IMR-90 (cell line): ENCODE measurements at regions not wholly inside any gene's neighbourhood (a gene's known extent, or its start where the extent isn't known, plus 50 kb on each side); places are given as distances from the start of the nearest gene placed in this dataset.

ENCODE experiments used
- ATAC-seq: fragments of 200-7000 bp; cut with Tn5 transposase; 2 replicates; pipeline ENCODE4 v1.9.1; 2020; ENCODE audit warnings: low read depth, mild to moderate bottlenecking, moderate library complexity
- BruUV-seq: library from RNA; stranded (reverse); fragments of 400-500 nt; replicated peaks from 2 replicates; lab custom pipeline; 2021; lab: Mats Ljungman, UMichigan
- CTCF ChIA-PET: fragments of 300-600 bp; formaldehyde crosslinking; extraction: SDS; loops from one replicate; lab custom pipeline; 2021; ENCODE audit warnings: antibody characterized with exemption; lab: Yijun Ruan, JAX
- POLR2A ChIA-PET: fragments of 300-600 bp; sonication (Branson Sonifier 250); formaldehyde crosslinking; loops from one replicate; lab custom pipeline; 2022; ENCODE audit warnings: antibody characterized with exemption; ENCODE audit not compliant: unreplicated experiment; lab: Charles Lee
- DNase-seq: peaks from one replicate; pipeline ENCODE4 v3.0.0; 2013
- H2AFZ ChIP-seq: replicated peaks from 2 replicates; pipeline ENCODE3; 2013; ENCODE audit warnings: low read length, mild to moderate bottlenecking; ENCODE audit not compliant: poor library complexity
- H2AK5ac ChIP-seq: 2 replicates; pipeline ENCODE4 v1.6.1; 2013; ENCODE audit warnings: low read depth, low read length, inconsistent platforms
- H2AK9ac ChIP-seq: replicated peaks from 2 replicates; pipeline ENCODE3; 2013; ENCODE audit warnings: mild to moderate bottlenecking, low read depth, low read length, moderate library complexity; ENCODE audit not compliant: poor library complexity
- H2BK120ac ChIP-seq: 2 replicates; pipeline ENCODE4 v1.6.1; 2013; ENCODE audit warnings: low read depth, low read length, inconsistent platforms
- H2BK15ac ChIP-seq: 3 replicates; pipeline ENCODE4 v1.6.1; 2013; ENCODE audit warnings: low read depth, low read length, inconsistent platforms
- H2BK20ac ChIP-seq: 2 replicates; pipeline ENCODE4 v1.6.1; 2013; ENCODE audit warnings: low read depth, mild to moderate bottlenecking, inconsistent platforms, low read length, moderate library complexity
- H2BK5ac ChIP-seq: 2 replicates; pipeline ENCODE4 v1.6.1; 2013; ENCODE audit warnings: mild to moderate bottlenecking, low read depth, low read length, inconsistent platforms; ENCODE audit not compliant: poor library complexity, severe bottlenecking
- H3K14ac ChIP-seq: replicated peaks from 2 replicates; pipeline ENCODE4 v1.6.1; 2013; ENCODE audit warnings: low read depth, low read length, inconsistent platforms
- H3K18ac ChIP-seq: 2 replicates; pipeline ENCODE4 v1.6.1; 2013; ENCODE audit warnings: low read depth, low read length, control low read depth
- H3K23ac ChIP-seq: 2 replicates; pipeline ENCODE4 v1.6.1; 2013; ENCODE audit warnings: low read depth, low read length, inconsistent platforms
- H3K27ac ChIP-seq: 2 replicates; pipeline ENCODE4 v1.5.1; 2013; ENCODE audit warnings: mild to moderate bottlenecking, control low read depth, low read length; ENCODE audit not compliant: insufficient read depth
- H3K27me3 ChIP-seq: 2 replicates; pipeline ENCODE4 v1.6.1; 2013; ENCODE audit warnings: low read length; ENCODE audit not compliant: control insufficient read depth, insufficient read depth
- H3K36me3 ChIP-seq: 2 replicates; pipeline ENCODE4 v1.6.1; 2013; ENCODE audit warnings: low read length, mixed read lengths; ENCODE audit not compliant: control insufficient read depth, insufficient read depth
- H3K4ac ChIP-seq: 2 replicates; pipeline ENCODE4 v1.6.1; 2013; ENCODE audit warnings: low read depth, low read length, inconsistent platforms
- H3K4me1 ChIP-seq: 2 replicates; pipeline ENCODE4 v1.6.1; 2013; ENCODE audit warnings: low read length, mixed read lengths; ENCODE audit not compliant: control insufficient read depth, insufficient read depth
- H3K4me2 ChIP-seq: 2 replicates; pipeline ENCODE4 v1.6.1; 2013; ENCODE audit warnings: low read depth, mild to moderate bottlenecking, control low read depth, low read length, moderate library complexity
- H3K4me3 ChIP-seq: 2 replicates; pipeline ENCODE4 v1.5.1; 2013; ENCODE audit warnings: low read depth, mild to moderate bottlenecking, control low read depth, low read length, moderate library complexity; ENCODE audit not compliant: insufficient read depth
- H3K56ac ChIP-seq: 2 replicates; pipeline ENCODE4 v1.6.1; 2013; ENCODE audit warnings: low read length, inconsistent platforms; ENCODE audit not compliant: insufficient read depth; ENCODE audit errors: extremely low read depth
- H3K79me1 ChIP-seq, 2 experiments: 2 replicates each; pipeline ENCODE4 v1.6.1; 2013; ENCODE audit warnings: low read length in 2 of 2, inconsistent platforms in 1 of 2, low read depth in 1 of 2
- H3K9ac ChIP-seq: 2 replicates; pipeline ENCODE4 v1.6.1; 2013; ENCODE audit warnings: low read depth, low read length, control low read depth
- H3K9me1 ChIP-seq: 2 replicates; pipeline ENCODE4 v1.6.1; 2013; ENCODE audit warnings: low read length, inconsistent platforms; ENCODE audit not compliant: insufficient read depth
- H3K9me3 ChIP-seq: 2 replicates; pipeline ENCODE4 v1.6.1; 2013; ENCODE audit warnings: low read length; ENCODE audit not compliant: control insufficient read depth, insufficient read depth
- H4K20me1 ChIP-seq: 2 replicates; pipeline ENCODE4 v1.6.1; 2013; ENCODE audit warnings: low read length, inconsistent platforms; ENCODE audit not compliant: insufficient read depth
- H4K5ac ChIP-seq: 2 replicates; pipeline ENCODE4 v1.6.1; 2013; ENCODE audit warnings: mild to moderate bottlenecking, low read depth, low read length, control low read depth
- H4K8ac ChIP-seq, 2 experiments: 2 replicates each; pipeline ENCODE4 v1.6.1; 2013; ENCODE audit warnings: low read depth in 2 of 2, low read length in 2 of 2, control low read depth in 1 of 2, inconsistent platforms in 1 of 2
- H4K91ac ChIP-seq: 2 replicates; pipeline ENCODE4 v1.6.1; 2013; ENCODE audit warnings: low read depth, low read length, inconsistent platforms; ENCODE audit not compliant: insufficient read depth
- BHLHE40 ChIP-seq: fragments of 150-350 bp; IDR thresholded peaks from 2 replicates; pipeline ENCODE4 v1.6.1; 2016; ENCODE audit warnings: mild to moderate bottlenecking, low read depth, low read length
- ELK1 ChIP-seq: fragments of 150-350 bp; IDR thresholded peaks from 2 replicates; pipeline ENCODE4 v1.6.1; 2016; ENCODE audit warnings: low read depth, mild to moderate bottlenecking, low read length, moderate library complexity, borderline replicate concordance
- FOS ChIP-seq: fragments of 150-350 bp; IDR thresholded peaks from 2 replicates; pipeline ENCODE4 v1.6.1; 2016; ENCODE audit warnings: low read depth, low read length
- MAFK ChIP-seq: IDR thresholded peaks from 2 replicates; pipeline ENCODE4 v1.6.1; 2012; ENCODE audit warnings: low read depth, low read length, improper control_type of control experiment
- MAZ ChIP-seq: IDR thresholded peaks from 2 replicates; pipeline ENCODE4 v1.6.1; 2012; ENCODE audit warnings: low read depth, mild to moderate bottlenecking, low read length, improper control_type of control experiment, moderate library complexity, borderline replicate concordance
- MXI1 ChIP-seq: IDR thresholded peaks from 2 replicates; pipeline ENCODE4 v1.6.1; 2012; ENCODE audit warnings: low read depth, mild to moderate bottlenecking, low read length, moderate library complexity, borderline replicate concordance
- NFE2L2 ChIP-seq: fragments of 150-350 bp; IDR thresholded peaks from 2 replicates; pipeline ENCODE4 v1.6.1; 2016; ENCODE audit warnings: low read depth, mild to moderate bottlenecking, low read length
- RAD21 ChIP-seq: IDR thresholded peaks from 2 replicates; pipeline ENCODE4 v1.6.1; 2012; ENCODE audit warnings: low read length, improper control_type of control experiment
- RFX5 ChIP-seq: IDR thresholded peaks from 2 replicates; pipeline ENCODE4 v1.8.0; 2012; ENCODE audit warnings: low read depth, mild to moderate bottlenecking, low read length, moderate library complexity
- SMC3 ChIP-seq: fragments of 150-350 bp; IDR thresholded peaks from 2 replicates; pipeline ENCODE4 v1.6.1; 2016; ENCODE audit warnings: low read depth, mild to moderate bottlenecking, antibody characterized with exemption, low read length, moderate library complexity
- USF2 ChIP-seq: fragments of 150-350 bp; IDR thresholded peaks from 2 replicates; pipeline ENCODE4 v1.6.1; 2017; ENCODE audit warnings: mild to moderate bottlenecking, antibody characterized with exemption, low read length, low read depth
- WGBS, 2 experiments: methylation state at CpG; one replicate each; pipeline versions ENCODE4 v1.1.5 to v1.1.7; 2013; ENCODE audit warnings: missing lambda C conversion rate in 2 of 2; ENCODE audit not compliant: insufficient read length in 1 of 2; ENCODE audit errors: extremely low coverage in 2 of 2; 5-methylcytosine and 5-hydroxymethylcytosine counted together
- dilution Hi-C: fragments of 300-500 bp; cut with HindIII; formaldehyde crosslinking; loops from one replicate; pipeline ENCODE4 v1.14.3; 2018; ENCODE audit warnings: low sequenced_read_pairs; ENCODE audit not compliant: unreplicated experiment
- in situ Hi-C: fragments of 300-500 bp; cut with MboI; formaldehyde crosslinking; loops from 3 replicates; pipeline ENCODE4 v1.14.3; 2019; ENCODE audit warnings: low sequenced_read_pairs, inconsistent platforms, mixed read lengths
- intact Hi-C: fragments of 100-400 bp; cut with micrococcal nuclease; formaldehyde crosslinking; loops from 2 replicates; pipeline ENCODE4 v1.10.0; 2022
- TF ChIP-seq, protein P1 (sequence below): conservative IDR thresholded peaks from 2 replicates; pipeline ENCODE4 v1.5.1; 2012; ENCODE audit warnings: mild to moderate bottlenecking, low read depth, low read length, improper control_type of control experiment

- CTCF ChIA-PET = no interaction called here
Measured at GRCh38 chr20:50381075-50381732, 129.0 kb upstream of the PTPN1 start.

More at GRCh38 chr20:50381075-50381732, 129.0 kb upstream of the PTPN1 start:
- Histone ChIP-seq H2AFZ (peak overlapping the region; percentile 17), H4K91ac (peak overlapping the region; percentile 58), H3K4me2 (no peak overlapping the region), H3K4ac (peak overlapping the region; percentile 90), H2AK5ac (peak overlapping the region; percentile 95), H3K4me1 (peaks cover 19% of the 10 kb centered on the region), H2BK20ac (peak overlapping the region; percentile 62), H2AK9ac (no peak overlapping the region), H4K5ac (peak overlapping the region; percentile 53; the same call in 1 of the 2 replicates), H3K9ac (no peak overlapping the region), H3K14ac (0 out of 2 replicates have a peak overlapping the region, but pooled peaks have one; percentile 48), H4K20me1 (no peaks in the 10 kb centered on the region), H2BK15ac (peak overlapping the region; percentile 95; the same call in 2 of the 3 replicates), H3K27ac (no peak overlapping the region), H3K9me3 (no peaks in the 10 kb centered on the region), H3K18ac (peak overlapping the region; percentile 24), H3K36me3 (no peaks in the 10 kb centered on the region), H2BK120ac (peak overlapping the region; percentile 75), H4K8ac (peak overlapping the region in 1 of 2 experiments; percentile 65; a peak in 2 of 4 replicates), H3K23ac (peak overlapping the region; percentile 78; the same call in 1 of the 2 replicates), H2BK5ac (peak overlapping the region; percentile 67), H3K9me1 (no peaks in the 10 kb centered on the region), H3K4me3 (no peak overlapping the region), H3K27me3 (no peaks in the 10 kb centered on the region), H3K56ac (no peak overlapping the region), H3K79me1 (peaks cover 0 to 8% of the 10 kb centered on the region in 2 experiments; a peak in 1 of 4 replicates)
- DNase-seq (no peak), ATAC-seq (no peak)
- no TSS peak for BruUV-seq
- whole genome bisulfite sequencing, 2 experiments = 65% methylated on average over 4 of the region's 7 CpGs; no CpG with 5 or more reads in 1 of the 2 experiments
- POLR2A ChIA-PET = no interaction called here
- TF ChIP-seq RAD21 = no peak
- TF ChIP-seq, protein P1, sequence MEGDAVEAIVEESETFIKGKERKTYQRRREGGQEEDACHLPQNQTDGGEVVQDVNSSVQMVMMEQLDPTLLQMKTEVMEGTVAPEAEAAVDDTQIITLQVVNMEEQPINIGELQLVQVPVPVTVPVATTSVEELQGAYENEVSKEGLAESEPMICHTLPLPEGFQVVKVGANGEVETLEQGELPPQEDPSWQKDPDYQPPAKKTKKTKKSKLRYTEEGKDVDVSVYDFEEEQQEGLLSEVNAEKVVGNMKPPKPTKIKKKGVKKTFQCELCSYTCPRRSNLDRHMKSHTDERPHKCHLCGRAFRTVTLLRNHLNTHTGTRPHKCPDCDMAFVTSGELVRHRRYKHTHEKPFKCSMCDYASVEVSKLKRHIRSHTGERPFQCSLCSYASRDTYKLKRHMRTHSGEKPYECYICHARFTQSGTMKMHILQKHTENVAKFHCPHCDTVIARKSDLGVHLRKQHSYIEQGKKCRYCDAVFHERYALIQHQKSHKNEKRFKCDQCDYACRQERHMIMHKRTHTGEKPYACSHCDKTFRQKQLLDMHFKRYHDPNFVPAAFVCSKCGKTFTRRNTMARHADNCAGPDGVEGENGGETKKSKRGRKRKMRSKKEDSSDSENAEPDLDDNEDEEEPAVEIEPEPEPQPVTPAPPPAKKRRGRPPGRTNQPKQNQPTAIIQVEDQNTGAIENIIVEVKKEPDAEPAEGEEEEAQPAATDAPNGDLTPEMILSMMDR = no peak
- TF ChIP-seq RFX5 = no peak
- TF ChIP-seq MXI1 = no peak
- no peak for TF ChIP-seq SMC3
- TF ChIP-seq MAFK = no peak
- no peak for TF ChIP-seq FOS
- no peak for TF ChIP-seq BHLHE40
- TF ChIP-seq MAZ = no peak
- TF ChIP-seq NFE2L2 = no peak
- no peak for TF ChIP-seq USF2
- no peak for TF ChIP-seq ELK1
- dilution Hi-C loops (no loop called here), intact Hi-C loops (loop anchor here (5.0 kb wide), 2 partner anchors 74 to 81 kb away; no protein-coding TSS in a partner anchor), in situ Hi-C loops (loop anchor here (5.0 kb wide), 1 partner anchor 189 kb away; the partner anchor contains the start of gene CEBPB)
